ENCODE measurements at regions not wholly inside any gene's neighbourhood (a gene's known extent, or its start where the extent isn't known, plus 50 kb on each side); places are given as distances from the start of the nearest gene placed in this dataset.

- Histone ChIP-seq H3K27me3 (ENCODE audit: insufficient read depth) (no peaks in the 10 kb centered on the region), H2AFZ (ENCODE audit: low read depth) (no peak overlapping the region), H3K36me3 (replicated peaks in 1 of 2; ENCODE audit: control insufficient read depth in 1 of 2, insufficient read depth in 2 of 2, low read length in 1 of 2) (no peaks in the 10 kb centered on the region), H3K79me2 (ENCODE audit: insufficient read depth) (no peaks in the 10 kb centered on the region), H3K9me2 (no peaks in the 10 kb centered on the region), H3K4me2 (no peak overlapping the region), H3K27ac (ENCODE audit: low read depth in 2 of 2, low read length in 1 of 2) (no peak overlapping the region), H3K4me1 (ENCODE audit: control insufficient read depth in 1 of 2, insufficient read depth in 2 of 2, low read depth in 1 of 2, low read length in 1 of 2) (no peaks in the 10 kb centered on the region; a peak in 1 of 4 replicates), H4K20me1 (ENCODE audit: insufficient read depth) (no peaks in the 10 kb centered on the region), H3F3A (replicated peaks; ENCODE audit: insufficient read depth) (no peaks in the 10 kb centered on the region), H3K9ac (no peak overlapping the region), H3K9me3 (no peaks in the 10 kb centered on the region), H3K4me3 (ENCODE audit: low read depth in 2 of 2, low read length in 1 of 2) (no peak overlapping the region)
- WGBS (ENCODE audit: low lambda C conversion rate), result 48% methylated on average over 6 of the region's 6 CpGs
- ChIA-PET CTCF (no interaction called here), POLR2A (no interaction called here)
- no peak for DNase-seq
- TF ChIP-seq FOSL2 (IDR thresholded peaks at IDR 0.05; ENCODE audit: borderline replicate concordance, low read depth) (no peak), CTCF (IDR thresholded peaks at IDR 0.05) (no peak), EP300 (IDR thresholded peaks at IDR 0.05; ENCODE audit: borderline replicate concordance in 1 of 2, low read depth in 1 of 2, low read length in 1 of 2) (no peak), IRF3 (IDR thresholded peaks at IDR 0.05; ENCODE audit: low read depth, low read length) (no peak), CHD2 (IDR thresholded peaks at IDR 0.05; ENCODE audit: low read length, partially characterized antibody) (no peak), NFIC (IDR thresholded peaks at IDR 0.05; ENCODE audit: borderline replicate concordance) (no peak), USF2 (IDR thresholded peaks at IDR 0.05; ENCODE audit: borderline replicate concordance, low read depth, low read length) (no peak), RCOR1 (IDR thresholded peaks at IDR 0.05; ENCODE audit: low read length) (no peak), TCF12 (IDR thresholded peaks at IDR 0.05) (no peak)
These were observed 1155.8 kb downstream of the GRIK2 start for GRCh38 chr6:102549221-102549874.

GRCh38 chr6:102525336-102525735 lies 1131.8 kb downstream of the GRIK2 start:
- no peaks in the 10 kb centered on the region for H3K79me2 ChIP-seq (ENCODE audit: insufficient read depth)
- no peaks in the 10 kb centered on the region for H3K9me2 ChIP-seq
- no peaks in the 10 kb centered on the region for H3K9me3 ChIP-seq
- ChIA-PET CTCF (no interaction called here), POLR2A (no interaction called here)
- no peak overlapping the region for H3K27ac ChIP-seq (ENCODE audit: low read depth in 2 of 2, low read length in 1 of 2)
- 36% methylated on average over 2 of the region's 2 CpGs for WGBS (ENCODE audit: low lambda C conversion rate)
- H3F3A ChIP-seq (replicated peaks; ENCODE audit: insufficient read depth), result no peaks in the 10 kb centered on the region
- no peaks in the 10 kb centered on the region for H4K20me1 ChIP-seq (ENCODE audit: insufficient read depth)
- TF ChIP-seq MEF2A (IDR thresholded peaks at IDR 0.05; ENCODE audit: borderline replicate concordance, low read depth), result no peak
- no peak for TF ChIP-seq ELF1 (IDR thresholded peaks at IDR 0.05)
- TF ChIP-seq FOSL2 (IDR thresholded peaks at IDR 0.05; ENCODE audit: borderline replicate concordance, low read depth), result no peak
- TF ChIP-seq RCOR1 (IDR thresholded peaks at IDR 0.05; ENCODE audit: low read length), result no peak
- TF ChIP-seq EP300 (IDR thresholded peaks at IDR 0.05; ENCODE audit: borderline replicate concordance in 1 of 2, low read depth in 1 of 2, low read length in 1 of 2), result no peak
- H3K4me2 ChIP-seq, result no peak overlapping the region
- H2AFZ ChIP-seq (ENCODE audit: low read depth), result no peak overlapping the region
- no peaks in the 10 kb centered on the region for H3K36me3 ChIP-seq (replicated peaks in 1 of 2; ENCODE audit: control insufficient read depth in 1 of 2, insufficient read depth in 2 of 2, low read length in 1 of 2)
- no peak overlapping the region for H3K9ac ChIP-seq
- H3K27me3 ChIP-seq (ENCODE audit: insufficient read depth), result no peaks in the 10 kb centered on the region
- H3K4me3 ChIP-seq (ENCODE audit: low read depth in 2 of 2, low read length in 1 of 2), result no peak overlapping the region
- no peak for DNase-seq
- H3K4me1 ChIP-seq (ENCODE audit: control insufficient read depth in 1 of 2, insufficient read depth in 2 of 2, low read depth in 1 of 2, low read length in 1 of 2), result no peaks in the 10 kb centered on the region
